ENCODE measurements at regions not wholly inside any gene's neighbourhood (a gene's known extent, or its start where the extent isn't known, plus 50 kb on each side); places are given as distances from the start of the nearest gene placed in this dataset.

GRCh38 chr4:114223580-114223979 is 244.1 kb upstream of the ARSJ start:
- TF ChIP-seq POLR2AphosphoS5 (IDR thresholded peaks at IDR 0.05; ENCODE audit: low read depth, low read length) (no peak), SPI1 (IDR thresholded peaks at IDR 0.05; ENCODE audit: low read depth, low read length) (no peak), POLR2A (IDR thresholded peaks at IDR 0.05; ENCODE audit: low read depth, low read length) (no peak), PAX5 (IDR thresholded peaks at IDR 0.05; ENCODE audit: insufficient read depth, low read length, severe bottlenecking) (no peak), TAF1 (IDR thresholded peaks at IDR 0.05; ENCODE audit: low read depth, low read length) (no peak), POU2F2 (IDR thresholded peaks at IDR 0.05; ENCODE audit: low read depth, low read length) (no peak)

All from GM12891 (cell line).